ENCODE measurements at regions not wholly inside any gene's neighbourhood (a gene's known extent, or its start where the extent isn't known, plus 50 kb on each side); places are given as distances from the start of the nearest gene placed in this dataset.

- WGBS, result 27% methylated on average over 4 of the region's 4 CpGs
- no peak for DNase-seq (ENCODE audit: low spot score)
Measured at GRCh38 chr1:51044834-51045233, 57.2 kb upstream of the C1orf185 start.

GRCh38 chr1:51048021-51048420, 54.0 kb upstream of the C1orf185 start:
- Histone ChIP-seq H3K36me3 (ENCODE audit: control insufficient read depth in 4 of 4, insufficient read depth in 3 of 4, low read depth in 1 of 4, low read length in 3 of 4) (no peaks in the 10 kb centered on the region), H3K9ac (ENCODE audit: low read depth in 1 of 2, low read length in 2 of 2) (no peak overlapping the region), H3K27ac (ENCODE audit: low read depth in 1 of 2, low read length in 2 of 2) (no peak overlapping the region), H3K4me1 (ENCODE audit: control insufficient read depth in 4 of 4, insufficient read depth in 4 of 4, low read length in 3 of 4) (no peaks in the 10 kb centered on the region), H3K27me3 (ENCODE audit: control insufficient read depth in 4 of 4, insufficient read depth in 4 of 4, low read length in 3 of 4) (no peaks in the 10 kb centered on the region), H3K9me3 (ENCODE audit: control insufficient read depth in 4 of 4, low read length in 3 of 4) (peaks cover 0 to 4% (median 0%) of the 10 kb centered on the region in 4 donors), H3K4me3 (ENCODE audit: low read depth in 1 of 3, low read length in 3 of 3) (no peak overlapping the region)
- TF ChIP-seq FOXA2 (IDR thresholded peaks at IDR 0.05), result no peak
- no peak for TF ChIP-seq RAD21 (IDR thresholded peaks at IDR 0.05)
- TF ChIP-seq GABPA (IDR thresholded peaks at IDR 0.05 in 1 of 2, conservative IDR thresholded peaks at IDR 0.05 in 1 of 2), result no peak
- no peak for TF ChIP-seq HNF4G (IDR thresholded peaks at IDR 0.05)
- no peak for TF ChIP-seq TAF1 (conservative IDR thresholded peaks at IDR 0.05)
- no peak for TF ChIP-seq EGR1 (IDR thresholded peaks at IDR 0.05; ENCODE audit: low read depth in 2 of 2)
- no peak for DNase-seq (ENCODE audit: low spot score)
- WGBS, result 98% methylated on average over 1 of the region's 1 CpG

More at GRCh38 chr1:51044834-51045233, 57.2 kb upstream of the C1orf185 start:
- H3K36me3 ChIP-seq (ENCODE audit: control insufficient read depth in 4 of 4, insufficient read depth in 3 of 4, low read depth in 1 of 4, low read length in 3 of 4), result no peaks in the 10 kb centered on the region
- TF ChIP-seq HNF4A (conservative IDR thresholded peaks at IDR 0.05), result no peak
- TF ChIP-seq CTCF (IDR thresholded peaks at IDR 0.05; ENCODE audit: low read depth, low read length, missing input control), result peak; percentile 45
- peak; percentile 78 to 80 for TF ChIP-seq RAD21 (IDR thresholded peaks at IDR 0.05)
- H3K27ac ChIP-seq (ENCODE audit: low read depth in 1 of 2, low read length in 2 of 2), result no peak overlapping the region
- no peaks in the 10 kb centered on the region for H3K9me3 ChIP-seq (ENCODE audit: control insufficient read depth in 4 of 4, low read length in 3 of 4)
- H3K4me3 ChIP-seq (ENCODE audit: low read depth in 1 of 3, low read length in 3 of 3), result no peak overlapping the region
- H3K9ac ChIP-seq (ENCODE audit: low read depth in 1 of 2, low read length in 2 of 2), result no peak overlapping the region
- no peaks in the 10 kb centered on the region for H3K4me1 ChIP-seq (ENCODE audit: control insufficient read depth in 4 of 4, insufficient read depth in 4 of 4, low read length in 3 of 4)
- no peaks in the 10 kb centered on the region for H3K27me3 ChIP-seq (ENCODE audit: control insufficient read depth in 4 of 4, insufficient read depth in 4 of 4, low read length in 3 of 4)

- 31% methylated on average over 2 of the region's 2 CpGs for WGBS
- no peaks in the 10 kb centered on the region for H3K4me1 ChIP-seq (ENCODE audit: control insufficient read depth in 4 of 4, insufficient read depth in 4 of 4, low read length in 3 of 4)
- no peak overlapping the region for H3K4me3 ChIP-seq (ENCODE audit: low read depth in 1 of 3, low read length in 3 of 3)
- H3K36me3 ChIP-seq (ENCODE audit: control insufficient read depth in 4 of 4, insufficient read depth in 3 of 4, low read depth in 1 of 4, low read length in 3 of 4), result no peaks in the 10 kb centered on the region
- DNase-seq (ENCODE audit: low spot score), result no peak
- TF ChIP-seq ATF3 (IDR thresholded peaks at IDR 0.05) (no peak), CTCF (IDR thresholded peaks at IDR 0.05; ENCODE audit: low read depth, low read length, missing input control) (no peak), EGR1 (IDR thresholded peaks at IDR 0.05; ENCODE audit: low read depth in 2 of 2) (no peak)
- H3K9me3 ChIP-seq (ENCODE audit: control insufficient read depth in 4 of 4, low read length in 3 of 4), result peaks cover 0 to 4% (median 0%) of the 10 kb centered on the region in 4 donors
- no peak overlapping the region for H3K27ac ChIP-seq (ENCODE audit: low read depth in 1 of 2, low read length in 2 of 2)
- H3K9ac ChIP-seq (ENCODE audit: low read depth in 1 of 2, low read length in 2 of 2), result no peak overlapping the region
- H3K27me3 ChIP-seq (ENCODE audit: control insufficient read depth in 4 of 4, insufficient read depth in 4 of 4, low read length in 3 of 4), result no peaks in the 10 kb centered on the region
Measured at GRCh38 chr1:51048670-51049069, 53.4 kb upstream of the C1orf185 start.

Measured in liver (tissue), 8 donors.